Brain microvascular endothelial cell (primary cell): ENCODE measurements at regions not wholly inside any gene's neighbourhood (a gene's known extent, or its start where the extent isn't known, plus 50 kb on each side); places are given as distances from the start of the nearest gene placed in this dataset.
"Not testable (repeated sequence)": the region's sequence is repeated elsewhere in the genome, so short reads cannot be mapped to it uniquely, and the experiment has no call there.

Experiments
- DNase-seq: peaks from one replicate; pipeline ENCODE4 v3.0.0-alpha.2; 2020
- H3K27ac ChIP-seq: fragments of 250-450 bp; sonication (Bioruptor Pico); 2 replicates; pipeline ENCODE4 v1.5.1; 2020; ENCODE audit warnings: mild to moderate bottlenecking, moderate library complexity
- H3K27me3 ChIP-seq: fragments of 250-450 bp; sonication (Bioruptor Pico); replicated peaks from 2 replicates; pipeline ENCODE4 v1.5.1; 2020; ENCODE audit warnings: mild to moderate bottlenecking
- H3K36me3 ChIP-seq: fragments of 250-450 bp; sonication (Bioruptor Pico); replicated peaks from 2 replicates; pipeline ENCODE4 v1.5.1; 2020; ENCODE audit warnings: mild to moderate bottlenecking
- H3K4me3 ChIP-seq: 2 replicates; pipeline ENCODE4 v1.5.1; 2011; ENCODE audit warnings: low read depth, mild to moderate bottlenecking, control low read depth, low read length, moderate library complexity
- CTCF ChIP-seq: IDR thresholded peaks from 2 replicates; pipeline ENCODE4 v1.5.1; 2011; ENCODE audit warnings: low read depth, mild to moderate bottlenecking, moderate library complexity, low read length, control low read depth, inconsistent platforms; ENCODE audit errors: missing control alignments
- in situ Hi-C: cut with HindIII; loops from 2 replicates; pipeline ENCODE4 v1.10.0; 2017; ENCODE audit warnings: low sequenced_read_pairs, low pct_ligation_motif_present

GRCh38 chr10:62694537-62695126 lies 109.9 kb upstream of the ADO start:
- in situ Hi-C loops: no loop called here
- no peak overlapping the region for H3K27ac ChIP-seq
- no peak for DNase-seq

GRCh38 chr10:62696798-62697197 lies 107.7 kb upstream of the ADO start:
- DNase-seq: no peak
- in situ Hi-C loops: no loop called here
- no peak for TF ChIP-seq CTCF
- Histone ChIP-seq H3K27me3 (no peaks in the 10 kb centered on the region), H3K27ac (no peak overlapping the region), H3K36me3 (no peaks in the 10 kb centered on the region), H3K4me3 (no peak overlapping the region)

More at GRCh38 chr10:62694537-62695126, 109.9 kb upstream of the ADO start:
- Histone ChIP-seq H3K36me3 (no peaks in the 10 kb centered on the region), H3K27me3 (no peaks in the 10 kb centered on the region), H3K4me3 (no peak overlapping the region)
- TF ChIP-seq CTCF: no peak

GRCh38 chr10:62699148-62699547 lies 105.4 kb upstream of the ADO start:
- DNase-seq: no peak
- TF ChIP-seq CTCF: no peak

GRCh38 chr10:62704121-62704520 lies 100.4 kb upstream of the ADO start:
- H3K4me3 ChIP-seq, H3K27me3 ChIP-seq, in situ Hi-C loops, H3K27ac ChIP-seq, DNase-seq, H3K36me3 ChIP-seq: not testable (repeated sequence)

More at GRCh38 chr10:62699148-62699547, 105.4 kb upstream of the ADO start:
- H3K27ac ChIP-seq: no peak overlapping the region
- in situ Hi-C loops: no loop called here
- no peaks in the 10 kb centered on the region for H3K36me3 ChIP-seq
- H3K27me3 ChIP-seq: no peaks in the 10 kb centered on the region
- no peak overlapping the region for H3K4me3 ChIP-seq

GRCh38 chr10:62705789-62706188 lies 98.7 kb upstream of the ADO start:
- Histone ChIP-seq H3K36me3 (no peaks in the 10 kb centered on the region), H3K27me3 (no peaks in the 10 kb centered on the region), H3K27ac (no peak overlapping the region), H3K4me3 (no peak overlapping the region)
- no peak for DNase-seq
- in situ Hi-C loops: no loop called here
- TF ChIP-seq CTCF: no peak

GRCh38 chr10:62707810-62708209 lies 96.7 kb upstream of the ADO start:
- TF ChIP-seq CTCF: no peak
- no peaks in the 10 kb centered on the region for H3K27me3 ChIP-seq
- in situ Hi-C loops: no loop called here
- no peaks in the 10 kb centered on the region for H3K36me3 ChIP-seq
- no peak overlapping the region for H3K27ac ChIP-seq
- no peak overlapping the region for H3K4me3 ChIP-seq
- DNase-seq: no peak
